KG1 (cell line): ENCODE measurements at regions not wholly inside any gene's neighbourhood (a gene's known extent, or its start where the extent isn't known, plus 50 kb on each side); places are given as distances from the start of the nearest gene placed in this dataset.
"Not testable (repeated sequence)": the region's sequence is repeated elsewhere in the genome, so short reads cannot be mapped to it uniquely, and the experiment has no call there.

ENCODE experiments used
- DNase-seq: peaks from one replicate; lab custom pipeline; 2025; lab: John Stamatoyannopoulos, UW

- no peak for DNase-seq
Observed at GRCh38 chr11:80331694-80332093, 890.9 kb upstream of the TENM4 start.

GRCh38 chr11:80330264-80330663 lies 889.4 kb upstream of the TENM4 start:
- no peak for DNase-seq

GRCh38 chr11:80328774-80329173 lies 887.9 kb upstream of the TENM4 start:
- DNase-seq, result no peak

- no peak for DNase-seq
Observed at GRCh38 chr11:80327956-80328614, 887.3 kb upstream of the TENM4 start.

GRCh38 chr11:80321786-80322185 lies 881.0 kb upstream of the TENM4 start:
- no peak for DNase-seq

- DNase-seq, result no peak
Observed at GRCh38 chr11:80320765-80321164, 879.9 kb upstream of the TENM4 start.

- DNase-seq, result no peak
Observed at GRCh38 chr11:80320226-80320625, 879.4 kb upstream of the TENM4 start.

GRCh38 chr11:80317612-80318011 lies 876.8 kb upstream of the TENM4 start:
- DNase-seq, result no peak

- DNase-seq, result no peak
Observed at GRCh38 chr11:80315200-80315599, 874.4 kb upstream of the TENM4 start.

GRCh38 chr11:80309301-80309700 lies 868.5 kb upstream of the TENM4 start:
- DNase-seq, result no peak

GRCh38 chr11:80307676-80308075 lies 866.8 kb upstream of the TENM4 start:
- no peak for DNase-seq

- no peak for DNase-seq
Observed at GRCh38 chr11:80297858-80298632, 857.2 kb upstream of the TENM4 start.

- no peak for DNase-seq
Observed at GRCh38 chr11:80293293-80293692, 852.5 kb upstream of the TENM4 start.

- no peak for DNase-seq
Observed at GRCh38 chr11:80284946-80285785, 844.3 kb upstream of the TENM4 start.

- DNase-seq, result no peak
Observed at GRCh38 chr11:80282643-80283042, 841.8 kb upstream of the TENM4 start.

GRCh38 chr11:80281194-80281593 lies 840.4 kb upstream of the TENM4 start:
- no peak for DNase-seq

GRCh38 chr11:80280737-80281136 lies 839.9 kb upstream of the TENM4 start:
- DNase-seq, result no peak

- DNase-seq, result no peak
Observed at GRCh38 chr11:80261776-80262175, 820.9 kb upstream of the TENM4 start.

GRCh38 chr11:80257319-80258015 lies 816.6 kb upstream of the TENM4 start:
- not testable (repeated sequence) for DNase-seq

GRCh38 chr11:80255021-80255420 lies 814.2 kb upstream of the TENM4 start:
- no peak for DNase-seq

GRCh38 chr11:80241766-80242165 lies 800.9 kb upstream of the TENM4 start:
- DNase-seq, result no peak

GRCh38 chr11:80240245-80240644 lies 799.4 kb upstream of the TENM4 start:
- no peak for DNase-seq
